SK-N-SH treated with all-trans-retinoic acid at 6 μM for 48 hours (cell line): ENCODE measurements at regions not wholly inside any gene's neighbourhood (a gene's known extent, or its start where the extent isn't known, plus 50 kb on each side); places are given as distances from the start of the nearest gene placed in this dataset.

ENCODE experiments used
- CSRNP3 ChIP-seq: fragments of 250-450 bp; sonication (Bioruptor Pico); IDR thresholded peaks from 2 replicates; pipeline ENCODE4 v1.5.1; 2021; ENCODE audit warnings: mild to moderate bottlenecking, moderate library complexity
- PPARA ChIP-seq: fragments of 250-450 bp; sonication (Bioruptor Pico); IDR thresholded peaks from 2 replicates; pipeline ENCODE4 v1.5.0; 2020; ENCODE audit warnings: mild to moderate bottlenecking, borderline replicate concordance
- RARB ChIP-seq: fragments of 250-450 bp; sonication (Bioruptor Pico); IDR thresholded peaks from 2 replicates; pipeline ENCODE4 v1.8.0; 2021; ENCODE audit warnings: mild to moderate bottlenecking, moderate library complexity
- TCF4 ChIP-seq: fragments of 250-450 bp; sonication (Bioruptor Pico); IDR thresholded peaks from 2 replicates; pipeline ENCODE4 v1.8.0; 2021; ENCODE audit warnings: mild to moderate bottlenecking, moderate library complexity, borderline replicate concordance
- TSHZ2 ChIP-seq: fragments of 250-450 bp; sonication (Bioruptor Pico); IDR thresholded peaks from 2 replicates; pipeline ENCODE4 v1.5.0; 2020; ENCODE audit warnings: mild to moderate bottlenecking, moderate library complexity
- ZFP3 ChIP-seq: fragments of 250-450 bp; sonication (Bioruptor Pico); IDR thresholded peaks from 2 replicates; pipeline ENCODE4 v1.5.0; 2020; ENCODE audit warnings: mild to moderate bottlenecking, moderate library complexity

DNA sequence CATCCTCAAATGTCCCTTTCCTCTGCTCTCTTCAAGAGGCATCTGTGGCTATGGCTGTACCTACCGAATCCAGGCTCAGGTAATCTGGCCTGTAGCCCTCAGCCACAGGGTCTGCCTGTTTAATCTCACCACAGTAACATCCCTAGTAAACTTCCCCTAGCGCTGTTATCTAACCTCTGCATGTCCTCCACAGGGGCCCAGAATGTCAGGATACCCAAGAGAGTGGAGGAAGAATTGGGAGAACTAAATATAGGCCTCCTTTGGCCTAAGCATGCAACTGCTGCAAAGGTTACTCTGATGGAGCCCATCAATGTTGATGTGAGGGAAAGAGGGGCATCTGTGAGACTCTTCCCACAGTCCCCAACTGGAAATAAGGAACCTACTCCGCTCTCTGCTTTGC, 63.2 kb upstream of the IFNG-AS1 start:
- TF ChIP-seq ZFP3 (CRISPR knock-in tag) (no peak), TCF4 (CRISPR knock-in tag) (no peak), CSRNP3 (CRISPR knock-in tag) (no peak), PPARA (CRISPR knock-in tag) (no peak), RARB (CRISPR knock-in tag) (no peak), TSHZ2 (no peak)
